SK-N-SH (cell line): ENCODE measurements at regions not wholly inside any gene's neighbourhood (a gene's known extent, or its start where the extent isn't known, plus 50 kb on each side); places are given as distances from the start of the nearest gene placed in this dataset.

Source experiments
- CTCF ChIA-PET: fragments of 300-600, 350-600 bp; formaldehyde crosslinking; extraction: SDS; loops from one replicate; lab custom pipeline; 2021; lab: Yijun Ruan, JAX
- POLR2A ChIA-PET: fragments of 350-600 bp; sonication (Branson Sonifier 250); formaldehyde crosslinking; extraction: SDS; loops from one replicate; lab custom pipeline; 2020; ENCODE audit warnings: antibody characterized with exemption, inconsistent platforms; lab: Yijun Ruan, JAX
- DNase-seq: peaks from one replicate; pipeline ENCODE4 v3.0.0; 2012
- H2AFZ ChIP-seq: fragments of 200-600 bp; sonication (generic); 2 replicates; pipeline ENCODE4 v1.8.1; 2016; ENCODE audit warnings: antibody characterized with exemption, mild to moderate bottlenecking, low read depth
- H3F3A ChIP-seq: fragments of 200-600 bp; sonication (generic); replicated peaks from 2 replicates; pipeline ENCODE3; 2016; ENCODE audit warnings: antibody characterized with exemption, mild to moderate bottlenecking; ENCODE audit not compliant: insufficient read depth
- H3K27ac ChIP-seq, 2 experiments: fragments of 200-500 bp in 1 of 2; fragments of 200-600 bp in 1 of 2; sonication (Bioruptor generic) in 1 of 2; sonication (generic), shearing (Covaris generic) in 1 of 2; 2 replicates each; pipeline versions ENCODE4 v1.5.1 to v1.6.1; 2014 to 2016; ENCODE audit warnings: low read depth in 2 of 2, inconsistent platforms in 1 of 2, low read length in 1 of 2, mild to moderate bottlenecking in 1 of 2, mixed read lengths in 1 of 2
- H3K27me3 ChIP-seq: fragments of 200-600 bp; sonication (generic), shearing (Covaris generic); 2 replicates; pipeline ENCODE4 v1.6.1; 2016; ENCODE audit warnings: mixed run types; ENCODE audit not compliant: insufficient read depth
- H3K36me3 ChIP-seq, 2 experiments: fragments of 200-500 bp in 1 of 2; fragments of 200-600 bp in 1 of 2; sonication (Bioruptor generic) in 1 of 2; sonication (generic) in 1 of 2; replicated peaks in 1 of 2; 2 replicates each; pipeline versions ENCODE3 to v1.5.1; 2014 to 2016; ENCODE audit warnings: low read length in 1 of 2, mild to moderate bottlenecking in 1 of 2; ENCODE audit not compliant: insufficient read depth in 2 of 2, control insufficient read depth in 1 of 2
- H3K4me1 ChIP-seq, 2 experiments: fragments of 200-500 bp in 1 of 2; fragments of 200-600 bp in 1 of 2; sonication (Bioruptor generic) in 1 of 2; sonication (generic), shearing (Covaris generic) in 1 of 2; 2 replicates each; pipeline versions ENCODE4 v1.5.1 to v1.6.1; 2014 to 2016; ENCODE audit warnings: low read depth in 1 of 2, low read length in 1 of 2, mixed run types in 1 of 2; ENCODE audit not compliant: insufficient read depth in 2 of 2, control insufficient read depth in 1 of 2
- H3K4me2 ChIP-seq: fragments of 200-600 bp; sonication (generic), shearing (Covaris generic); 2 replicates; pipeline ENCODE4 v1.6.1; 2017; ENCODE audit warnings: mixed run types
- H3K4me3 ChIP-seq, 2 experiments: fragments of 200-500 bp in 1 of 2; fragments of 200-600 bp in 1 of 2; sonication (Bioruptor generic) in 1 of 2; sonication (generic), shearing (Covaris generic) in 1 of 2; 2 replicates each; pipeline versions ENCODE4 v1.5.1 to v1.8.1; 2014 to 2016; ENCODE audit warnings: low read depth in 2 of 2, inconsistent platforms in 1 of 2, low read length in 1 of 2, mild to moderate bottlenecking in 1 of 2, mixed read lengths in 1 of 2, moderate library complexity in 1 of 2
- H3K79me2 ChIP-seq: fragments of 200-600 bp; sonication (generic); 2 replicates; pipeline ENCODE4 v1.8.1; 2017; ENCODE audit warnings: mild to moderate bottlenecking; ENCODE audit not compliant: insufficient read depth
- H3K9ac ChIP-seq: fragments of 200-600 bp; sonication (generic); 2 replicates; pipeline ENCODE4 v1.6.1; 2017; ENCODE audit warnings: mixed run types
- H3K9me2 ChIP-seq: fragments of 200-600 bp; sonication (generic); 2 replicates; pipeline ENCODE4 v1.6.1; 2017; ENCODE audit warnings: mixed run types
- H3K9me3 ChIP-seq: fragments of 200-600 bp; sonication (generic); 2 replicates; pipeline ENCODE4 v1.6.1; 2017; ENCODE audit warnings: mixed run types, mild to moderate bottlenecking, moderate library complexity
- H4K20me1 ChIP-seq: fragments of 200-600 bp; sonication (generic); 2 replicates; pipeline ENCODE4 v1.6.1; 2017; ENCODE audit warnings: mild to moderate bottlenecking, mixed run types; ENCODE audit not compliant: insufficient read depth
- CHD2 ChIP-seq: fragments of 150-350 bp; IDR thresholded peaks from 2 replicates; pipeline ENCODE4 v1.6.1; 2018; ENCODE audit warnings: low read length; ENCODE audit not compliant: partially characterized antibody
- ELF1 ChIP-seq: IDR thresholded peaks from 2 replicates; pipeline ENCODE4 v1.4.0; 2012
- EP300 ChIP-seq, 2 experiments: IDR thresholded peaks; 2 replicates each; pipeline versions ENCODE4 v1.4.0 to v1.6.1; 2012; ENCODE audit warnings: borderline replicate concordance in 1 of 2, low read depth in 1 of 2, low read length in 1 of 2
- EZH2phosphoT487 ChIP-seq: fragments of 200-600 bp; sonication (generic); IDR thresholded peaks from 2 replicates; pipeline ENCODE4 v1.6.1; 2017; ENCODE audit warnings: low read depth, mixed run types, mild to moderate bottlenecking, antibody characterized with exemption, moderate library complexity, borderline replicate concordance
- FOSL2 ChIP-seq: IDR thresholded peaks from 2 replicates; pipeline ENCODE4 v1.4.0; 2012; ENCODE audit warnings: low read depth, mild to moderate bottlenecking, moderate library complexity, borderline replicate concordance
- FOXJ3 ChIP-seq: sonication (generic); formaldehyde crosslinking; IDR thresholded peaks from 2 replicates; pipeline ENCODE4 v1.5.1; 2020; ENCODE audit warnings: mild to moderate bottlenecking, missing genetic modification reagents
- GABPA ChIP-seq: IDR thresholded peaks from 2 replicates; pipeline ENCODE4 v1.4.0; 2012; ENCODE audit warnings: low read depth, mild to moderate bottlenecking
- GATA2 ChIP-seq: sonication (generic); formaldehyde crosslinking; IDR thresholded peaks from 2 replicates; pipeline ENCODE4 v1.5.0; 2020; ENCODE audit warnings: mild to moderate bottlenecking, missing genetic modification reagents
- IRF3 ChIP-seq: fragments of 150-350 bp; IDR thresholded peaks from 2 replicates; pipeline ENCODE4 v1.6.1; 2016; ENCODE audit warnings: mild to moderate bottlenecking, low read depth, low read length
- MEF2A ChIP-seq: IDR thresholded peaks from 2 replicates; pipeline ENCODE4 v1.4.0; 2012; ENCODE audit warnings: low read depth, borderline replicate concordance
- MXI1 ChIP-seq: IDR thresholded peaks from 2 replicates; pipeline ENCODE4 v1.6.1; 2012; ENCODE audit warnings: mild to moderate bottlenecking, low read depth, low read length, improper control_type of control experiment
- POLR2AphosphoS5 ChIP-seq: IDR thresholded peaks from 2 replicates; pipeline ENCODE4 v1.6.1; 2012; ENCODE audit warnings: low read depth, low read length
- RXRA ChIP-seq: IDR thresholded peaks from 2 replicates; pipeline ENCODE4 v1.4.0; 2012; ENCODE audit warnings: low read depth, mild to moderate bottlenecking, borderline replicate concordance
- SIN3A ChIP-seq: IDR thresholded peaks from 2 replicates; pipeline ENCODE4 v1.6.1; 2012; ENCODE audit warnings: low read depth, mild to moderate bottlenecking, low read length, moderate library complexity, borderline replicate concordance
- SMC3 ChIP-seq: IDR thresholded peaks from 2 replicates; pipeline ENCODE4 v1.6.1; 2012; ENCODE audit warnings: low read depth, low read length, improper control_type of control experiment
- TCF12 ChIP-seq: IDR thresholded peaks from 2 replicates; pipeline ENCODE4 v1.4.0; 2012
- USF1 ChIP-seq: IDR thresholded peaks from 2 replicates; pipeline ENCODE4 v1.4.0; 2012; ENCODE audit warnings: low read depth, borderline replicate concordance
- ZBTB33 ChIP-seq: IDR thresholded peaks from 2 replicates; pipeline ENCODE4 v1.4.0; 2012; ENCODE audit warnings: low read depth, borderline replicate concordance
- WGBS: methylation state at CpG from one replicate; pipeline ENCODE4 v1.1.6; 2017; ENCODE audit warnings: low lambda C conversion rate; 5-methylcytosine and 5-hydroxymethylcytosine counted together
- TF ChIP-seq, protein P1 (sequence below): IDR thresholded peaks from 2 replicates; pipeline ENCODE4 v1.4.0; 2012; ENCODE audit warnings: low read depth

GRCh38 chr2:204176306-204176705 is 239.7 kb downstream of the ICOS start:
- H3K36me3 ChIP-seq = no peaks in the 10 kb centered on the region

More at GRCh38 chr2:204176306-204176705, 239.7 kb downstream of the ICOS start:
- H4K20me1 ChIP-seq = no peaks in the 10 kb centered on the region
- POLR2A ChIA-PET = interaction anchor here (1.4 kb wide), 1 partner anchor 52 kb away, joined by 4 read pairs; no protein-coding TSS in a partner anchor
- no peaks in the 10 kb centered on the region for H3F3A ChIP-seq
- H3K9ac ChIP-seq = no peak overlapping the region
- no peaks in the 10 kb centered on the region for H3K9me3 ChIP-seq
- TF ChIP-seq TCF12 (no peak), ZBTB33 (no peak), MXI1 (no peak), GABPA (no peak), FOXJ3 (CRISPR knock-in tag) (no peak), ELF1 (no peak), EZH2phosphoT487 (no peak), IRF3 (no peak), POLR2AphosphoS5 (no peak), SIN3A (no peak), USF1 (no peak), SMC3 (no peak), EP300 (IDR thresholded peaks at IDR 0.05; ENCODE audit: borderline replicate concordance in 1 of 2, low read depth in 1 of 2, low read length in 1 of 2) (no peak), RXRA (no peak), CHD2 (no peak), GATA2 (no peak), FOSL2 (no peak), MEF2A (no peak)
- TF ChIP-seq, protein P1, sequence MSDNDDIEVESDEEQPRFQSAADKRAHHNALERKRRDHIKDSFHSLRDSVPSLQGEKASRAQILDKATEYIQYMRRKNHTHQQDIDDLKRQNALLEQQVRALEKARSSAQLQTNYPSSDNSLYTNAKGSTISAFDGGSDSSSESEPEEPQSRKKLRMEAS = no peak
- no peak for DNase-seq
- no peak overlapping the region for H3K4me2 ChIP-seq
- WGBS = 55% methylated on average over 1 of the region's 1 CpG
- no peaks in the 10 kb centered on the region for H3K27me3 ChIP-seq
- H3K9me2 ChIP-seq = no peaks in the 10 kb centered on the region
- H3K4me3 ChIP-seq = no peak overlapping the region; a peak in 1 of 4 replicates
- peaks cover 0 to 22% of the 10 kb centered on the region in 2 experiments; a peak in 2 of 4 replicates for H3K4me1 ChIP-seq
- H2AFZ ChIP-seq = no peak overlapping the region
- peak overlapping the region in 1 of 2 experiments; percentile 99; a peak in 2 of 4 replicates for H3K27ac ChIP-seq
- CTCF ChIA-PET = interaction anchor here (1.2 to 4.0 kb wide), 3 partner anchors 15 to 83 kb away, joined by 4 to 25 read pairs (median 12); no protein-coding TSS in a partner anchor
- no peaks in the 10 kb centered on the region for H3K79me2 ChIP-seq
